Lung (tissue), 11 donors: ENCODE measurements at regions not wholly inside any gene's neighbourhood (a gene's known extent, or its start where the extent isn't known, plus 50 kb on each side); places are given as distances from the start of the nearest gene placed in this dataset.
A peak's percentile ranks its signal among the peaks of the same experiment; 100 is the strongest.

Source experiments
- ATAC-seq: fragments of 200-7000 bp; cut with Tn5 transposase; one replicate; pipeline ENCODE4 v1.9.1; 2020; ENCODE audit warnings: moderate number of reproducible peaks; ENCODE audit not compliant: insufficient read depth, low FRiP score
- DNase-seq, 3 donors: peaks; one replicate each; pipeline ENCODE4 v3.0.0-alpha.2; 2013 to 2017
- H3K27ac ChIP-seq, 2 donors: one replicate each; pipeline ENCODE4 v1.5.1; 2013; ENCODE audit warnings: mild to moderate bottlenecking in 2 of 2, moderate library complexity in 2 of 2, control low read depth in 1 of 2, inconsistent platforms in 1 of 2, low read depth in 1 of 2, low read length in 1 of 2
- H3K27me3 ChIP-seq, 3 donors: one replicate each; pipeline ENCODE4 v1.5.1; 2013; ENCODE audit warnings: low read length in 2 of 3; ENCODE audit not compliant: control insufficient read depth in 3 of 3, insufficient read depth in 3 of 3
- H3K36me3 ChIP-seq, 4 donors: one replicate each; pipeline ENCODE4 v1.5.1; 2013; ENCODE audit warnings: low read length in 4 of 4, mild to moderate bottlenecking in 1 of 4, moderate library complexity in 1 of 4; ENCODE audit not compliant: control insufficient read depth in 4 of 4, insufficient read depth in 4 of 4
- H3K4me1 ChIP-seq, 5 donors: one replicate each; pipeline ENCODE4 v1.5.1; 2013; ENCODE audit warnings: low read length in 5 of 5, mild to moderate bottlenecking in 2 of 5, moderate library complexity in 1 of 5; ENCODE audit not compliant: control insufficient read depth in 5 of 5, insufficient read depth in 5 of 5
- H3K4me3 ChIP-seq: one replicate; pipeline ENCODE4 v1.5.1; 2013; ENCODE audit warnings: mild to moderate bottlenecking, control low read depth, moderate library complexity
- H3K9ac ChIP-seq, 2 donors: one replicate each; pipeline ENCODE4 v1.5.1; 2013; ENCODE audit warnings: low read length in 2 of 2, control low read depth in 1 of 2; ENCODE audit not compliant: insufficient read depth in 1 of 2
- H3K9me3 ChIP-seq, 4 donors: one replicate each; pipeline ENCODE4 v1.5.1; 2013; ENCODE audit warnings: low read length in 3 of 4, mild to moderate bottlenecking in 1 of 4, moderate library complexity in 1 of 4; ENCODE audit not compliant: control insufficient read depth in 4 of 4, insufficient read depth in 3 of 4
- WGBS, 2 donors: extraction: QIAGEN DNeasy Blood & Tissue Kit; methylation state at CpG; one replicate each; pipeline ENCODE4 v1.1.7; 2013; 5-methylcytosine and 5-hydroxymethylcytosine counted together
- TF ChIP-seq, protein P1 (sequence below): IDR thresholded peaks from 2 replicates; pipeline ENCODE4 v1.5.1; 2012; ENCODE audit warnings: mild to moderate bottlenecking; ENCODE audit errors: control extremely low read depth, extremely low read depth
- donor health status: control.
- donor health status: control.
- donor health status: Bipolar disorder and iron deficiency.
- donor health status: healthy.
- donor health status: DM: yes; HTN: yes; CAD: no.

DNA sequence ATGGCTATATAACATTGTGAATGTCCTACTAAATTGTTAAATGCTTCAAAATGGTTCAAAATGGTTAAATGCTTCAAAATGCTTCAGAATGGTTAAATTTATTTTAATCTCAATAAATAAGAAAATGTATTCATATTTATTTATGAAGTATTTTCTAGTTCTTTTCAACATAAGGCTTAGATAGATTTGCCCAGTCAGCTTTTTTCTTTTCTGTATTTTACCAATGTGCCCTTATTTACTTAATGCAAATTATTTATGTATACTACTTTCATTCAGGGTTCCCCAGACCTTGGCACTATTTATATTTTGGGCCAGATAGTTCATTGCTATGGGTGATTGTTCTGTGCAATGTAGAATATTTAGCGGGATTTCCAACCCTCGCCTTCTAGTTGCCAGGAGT lies 546.7 kb downstream of the RIT2 start:
- DNase-seq, result no peak
- no peak for ATAC-seq
- 90 to 94% methylated on average over 2 of the region's 2 CpGs for WGBS, 2 donors

DNA sequence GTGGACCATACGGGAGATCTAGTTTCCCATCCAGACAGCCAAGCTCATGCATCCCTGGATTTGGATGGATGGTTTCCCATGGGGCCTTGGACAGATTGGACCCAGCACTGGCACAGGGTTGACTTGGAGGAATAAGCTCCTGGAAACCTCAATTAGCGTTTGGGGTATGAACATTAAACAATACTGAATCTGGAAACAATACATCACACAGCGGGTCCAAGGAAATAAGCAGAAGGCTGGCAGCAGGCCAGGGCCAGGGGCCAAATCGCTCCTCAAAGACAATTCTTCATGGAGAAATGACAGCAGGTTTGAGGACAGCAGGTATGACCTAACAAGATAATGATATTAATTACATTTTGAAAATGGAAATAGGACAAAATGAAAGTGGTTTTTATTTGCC lies 540.6 kb downstream of the RIT2 start:
- no peaks in the 10 kb centered on the region for H3K27me3 ChIP-seq
- H3K4me3 ChIP-seq, result no peak overlapping the region
- DNase-seq (no peak), ATAC-seq (no peak)
- WGBS, 2 donors, result 64 to 65% methylated on average over 4 of the region's 4 CpGs
- no peak overlapping the region for H3K9ac ChIP-seq
- no peak overlapping the region for H3K27ac ChIP-seq
- no peaks in the 10 kb centered on the region for H3K36me3 ChIP-seq
- no peaks in the 10 kb centered on the region for H3K9me3 ChIP-seq
- TF ChIP-seq, protein P1, sequence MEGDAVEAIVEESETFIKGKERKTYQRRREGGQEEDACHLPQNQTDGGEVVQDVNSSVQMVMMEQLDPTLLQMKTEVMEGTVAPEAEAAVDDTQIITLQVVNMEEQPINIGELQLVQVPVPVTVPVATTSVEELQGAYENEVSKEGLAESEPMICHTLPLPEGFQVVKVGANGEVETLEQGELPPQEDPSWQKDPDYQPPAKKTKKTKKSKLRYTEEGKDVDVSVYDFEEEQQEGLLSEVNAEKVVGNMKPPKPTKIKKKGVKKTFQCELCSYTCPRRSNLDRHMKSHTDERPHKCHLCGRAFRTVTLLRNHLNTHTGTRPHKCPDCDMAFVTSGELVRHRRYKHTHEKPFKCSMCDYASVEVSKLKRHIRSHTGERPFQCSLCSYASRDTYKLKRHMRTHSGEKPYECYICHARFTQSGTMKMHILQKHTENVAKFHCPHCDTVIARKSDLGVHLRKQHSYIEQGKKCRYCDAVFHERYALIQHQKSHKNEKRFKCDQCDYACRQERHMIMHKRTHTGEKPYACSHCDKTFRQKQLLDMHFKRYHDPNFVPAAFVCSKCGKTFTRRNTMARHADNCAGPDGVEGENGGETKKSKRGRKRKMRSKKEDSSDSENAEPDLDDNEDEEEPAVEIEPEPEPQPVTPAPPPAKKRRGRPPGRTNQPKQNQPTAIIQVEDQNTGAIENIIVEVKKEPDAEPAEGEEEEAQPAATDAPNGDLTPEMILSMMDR, result no peak
- H3K4me1 ChIP-seq, result peaks cover 0 to 6% (median 0%) of the 10 kb centered on the region in 5 donors

More for the DNA sequence above, 546.7 kb downstream of the RIT2 start:
- no peaks in the 10 kb centered on the region for H3K36me3 ChIP-seq
- no peaks in the 10 kb centered on the region for H3K9me3 ChIP-seq
- no peak overlapping the region for H3K27ac ChIP-seq
- no peaks in the 10 kb centered on the region for H3K27me3 ChIP-seq
- no peaks in the 10 kb centered on the region for H3K4me1 ChIP-seq
- TF ChIP-seq, protein P1, result no peak
- no peak overlapping the region for H3K4me3 ChIP-seq
- no peak overlapping the region for H3K9ac ChIP-seq

DNA sequence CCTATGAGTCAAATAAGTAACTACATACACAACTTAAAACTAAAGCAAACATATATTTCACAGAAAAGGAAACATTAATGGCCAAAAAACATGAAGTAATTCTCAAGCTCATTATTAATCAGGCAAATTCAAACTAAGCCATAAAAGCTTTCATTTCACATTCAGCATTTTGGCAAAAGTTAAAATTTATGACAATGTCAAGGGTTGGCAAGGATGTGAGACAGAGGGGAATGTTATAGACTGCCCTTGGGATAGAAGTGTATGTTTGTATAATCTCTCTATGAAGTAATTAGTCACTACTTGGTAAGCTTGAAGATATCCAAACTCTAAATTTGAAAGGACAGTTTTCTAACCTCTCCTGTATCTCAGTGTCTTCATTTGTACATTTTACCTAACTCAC lies 539.4 kb downstream of the RIT2 start:
- Histone ChIP-seq H3K27ac (no peak overlapping the region), H3K9me3 (no peaks in the 10 kb centered on the region), H3K9ac (no peak overlapping the region), H3K27me3 (no peaks in the 10 kb centered on the region), H3K4me3 (no peak overlapping the region), H3K36me3 (no peaks in the 10 kb centered on the region), H3K4me1 (peaks cover 0 to 6% (median 0%) of the 10 kb centered on the region in 5 donors)
- peak in 2 of 3 donors; percentile 16 to 57 for DNase-seq
- ATAC-seq, result no peak
- TF ChIP-seq, protein P1, result no peak

DNA sequence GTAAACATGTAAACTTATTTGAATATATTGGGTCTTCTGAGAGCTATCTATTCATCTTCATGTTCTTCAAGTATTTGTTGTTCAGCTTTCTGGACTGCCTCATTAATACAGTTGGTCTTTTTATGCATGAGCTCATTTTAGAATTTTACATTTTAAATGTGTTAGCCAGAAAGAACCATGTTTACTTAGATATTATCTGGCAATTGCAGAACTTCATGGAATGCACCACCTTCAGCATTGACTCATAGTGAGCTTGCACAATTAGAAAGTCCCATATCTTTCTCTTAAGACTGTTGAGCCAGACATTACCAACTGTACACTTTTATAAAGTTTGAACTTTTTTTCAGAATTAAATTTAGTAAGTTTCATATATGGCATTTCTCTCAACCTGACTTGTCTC lies 536.7 kb downstream of the RIT2 start:
- H3K9me3 ChIP-seq, result no peaks in the 10 kb centered on the region
- TF ChIP-seq, protein P1, result no peak
- peaks cover 0 to 6% (median 0%) of the 10 kb centered on the region in 5 donors for H3K4me1 ChIP-seq
- H3K9ac ChIP-seq, result no peak overlapping the region
- no peaks in the 10 kb centered on the region for H3K27me3 ChIP-seq
- no peak overlapping the region for H3K27ac ChIP-seq
- DNase-seq, result no peak
- no peak for ATAC-seq
- no peak overlapping the region for H3K4me3 ChIP-seq
- no peaks in the 10 kb centered on the region for H3K36me3 ChIP-seq
